GM12878 (cell line): ENCODE measurements at regions not wholly inside any gene's neighbourhood (a gene's known extent, or its start where the extent isn't known, plus 50 kb on each side); places are given as distances from the start of the nearest gene placed in this dataset.

Source experiments
- ATAC-seq: fragments of 200-7000 bp; cut with Tn5 transposase; 3 replicates; pipeline ENCODE4 v1.9.1; 2020; ENCODE audit warnings: mild to moderate bottlenecking, moderate library complexity
- BruUV-seq: library from RNA; stranded (reverse); fragments of 400-500 nt; replicated peaks from 2 replicates; lab custom pipeline; 2021; lab: Mats Ljungman, UMichigan
- CTCF ChIA-PET: fragments of 300-600 bp; sonication (Branson Sonifier 250); formaldehyde crosslinking; extraction: SDS; loops from one replicate; lab custom pipeline; 2021; ENCODE audit warnings: inconsistent platforms; lab: Yijun Ruan, JAX
- POLR2A ChIA-PET: fragments of 350-600 bp; formaldehyde crosslinking; extraction: SDS; loops from one replicate; lab custom pipeline; 2021; ENCODE audit warnings: inconsistent platforms; lab: Charles Lee
- RAD21 ChIA-PET: fragments of 300-600 bp; sonication (Branson Sonifier 250); formaldehyde crosslinking; loops from one replicate; lab custom pipeline; 2023; ENCODE audit warnings: antibody characterized with exemption; ENCODE audit not compliant: unreplicated experiment; lab: Charles Lee
- SMC1A ChIA-PET: fragments of 300-600 bp; sonication (Branson Sonifier 250); formaldehyde crosslinking; loops from one replicate; lab custom pipeline; 2023; ENCODE audit not compliant: unreplicated experiment, uncharacterized antibody; lab: Charles Lee
- DNase-seq: peaks from one replicate; pipeline ENCODE4 v3.0.0-alpha.2; 2011; ENCODE audit warnings: low read depth, low spot score
- FAIRE-seq: peaks from 3 replicates; lab custom pipeline; 2011; peaks lifted over from hg19 to GRCh38; lab: Jason Lieb, UNC
- H2AFZ ChIP-seq: 2 replicates; pipeline ENCODE4 v1.6.0; 2011; ENCODE audit warnings: low read depth, low read length, control low read depth; ENCODE audit not compliant: control insufficient read depth
- H3K27ac ChIP-seq: 2 replicates; pipeline ENCODE4 v1.5.1; 2011; ENCODE audit warnings: control low read depth; ENCODE audit not compliant: control insufficient read depth, insufficient read depth
- H3K27me3 ChIP-seq, 2 experiments: replicated peaks in 1 of 2; 2 replicates each; pipeline versions ENCODE4 v1.6.0 to v1.6.1; 2011; ENCODE audit warnings: low read length in 1 of 2; ENCODE audit not compliant: control insufficient read depth in 2 of 2, insufficient read depth in 2 of 2
- H3K36me3 ChIP-seq, 2 experiments: 2 replicates each; pipeline ENCODE4 v1.5.1; 2011; ENCODE audit warnings: low read length in 1 of 2; ENCODE audit not compliant: control insufficient read depth in 2 of 2, insufficient read depth in 2 of 2
- H3K4me1 ChIP-seq: 2 replicates; pipeline ENCODE4 v1.6.1; 2011; ENCODE audit warnings: mild to moderate bottlenecking, low read length, moderate library complexity, mixed read lengths; ENCODE audit not compliant: control insufficient read depth, insufficient read depth
- H3K4me2 ChIP-seq: 2 replicates; pipeline ENCODE4 v1.6.0; 2011; ENCODE audit warnings: control low read depth; ENCODE audit not compliant: control insufficient read depth, insufficient read depth
- H3K4me3 ChIP-seq: fragments of 200-600 bp; sonication (generic); 2 replicates; pipeline ENCODE4 v1.5.1; 2016
- H3K79me2 ChIP-seq: 2 replicates; pipeline ENCODE4 v1.6.0; 2011; ENCODE audit warnings: low read length; ENCODE audit not compliant: control insufficient read depth, insufficient read depth
- H3K9ac ChIP-seq: 2 replicates; pipeline ENCODE4 v1.8.0; 2011; ENCODE audit warnings: low read length, control low read depth, mixed read lengths; ENCODE audit not compliant: control insufficient read depth, insufficient read depth
- H3K9me3 ChIP-seq: replicated peaks from 3 replicates; pipeline ENCODE4 v1.5.1; 2011; ENCODE audit warnings: mild to moderate bottlenecking, low read length; ENCODE audit not compliant: control insufficient read depth, insufficient read depth
- H4K20me1 ChIP-seq: 2 replicates; pipeline ENCODE4 v1.6.0; 2011; ENCODE audit not compliant: control insufficient read depth, insufficient read depth
- CHD2 ChIP-seq: IDR thresholded peaks from 2 replicates; pipeline ENCODE4 v1.6.1; 2011; ENCODE audit warnings: low read depth, low read length, improper control_type of control experiment, borderline replicate concordance
- NBN ChIP-seq: fragments of 450-650 bp; IDR thresholded peaks from 2 replicates; pipeline ENCODE4 v1.6.1; 2016
- RCOR1 ChIP-seq: conservative IDR thresholded peaks from 2 replicates; pipeline ENCODE4 v1.6.1; 2012; ENCODE audit warnings: low read depth, low read length, improper control_type of control experiment
- SUZ12 ChIP-seq: fragments of 200-600 bp; sonication (generic); IDR thresholded peaks from one replicate; pipeline ENCODE4 v1.6.1; 2018; ENCODE audit warnings: antibody characterized with exemption, mild to moderate bottlenecking; ENCODE audit not compliant: unreplicated experiment
- ZBED1 ChIP-seq: IDR thresholded peaks from 2 replicates; pipeline ENCODE4 v1.6.1; 2016; ENCODE audit warnings: borderline replicate concordance
- ZNF384 ChIP-seq: IDR thresholded peaks from 2 replicates; pipeline ENCODE4 v1.6.1; 2012; ENCODE audit warnings: low read depth, mild to moderate bottlenecking, low read length, improper control_type of control experiment, borderline replicate concordance
- WGBS: methylation state at CpG from one replicate; pipeline ENCODE4 v1.1.6; 2016; ENCODE audit warnings: low lambda C conversion rate; ENCODE audit not compliant: insufficient replicate concordance, insufficient coverage; ENCODE audit errors: missing lambda C conversion rate; 5-methylcytosine and 5-hydroxymethylcytosine counted together
- in situ Hi-C: fragments of 300-500 bp; cut with MboI; formaldehyde crosslinking; loops from 9 replicates; pipeline ENCODE4 v1.14.3; 2018; ENCODE audit warnings: mixed read lengths
- intact Hi-C: fragments of 100-400 bp; cut with micrococcal nuclease; formaldehyde crosslinking; loops from one replicate; pipeline ENCODE4 v1.14.2; 2022; ENCODE audit not compliant: unreplicated experiment
- TF ChIP-seq, protein P1 (sequence below): IDR thresholded peaks from 2 replicates; pipeline ENCODE4 v1.6.1; 2011; ENCODE audit warnings: mild to moderate bottlenecking, low read depth, low read length, moderate library complexity; ENCODE audit not compliant: insufficient replicate concordance
- TF ChIP-seq, protein P2 (sequence below): IDR thresholded peaks from 2 replicates; pipeline ENCODE4 v1.6.1; 2012; ENCODE audit warnings: low read depth, low read length, improper control_type of control experiment
- TF ChIP-seq, protein P3 (sequence below): IDR thresholded peaks from 2 replicates; pipeline ENCODE4 v1.6.1; 2011; ENCODE audit warnings: low read depth, mild to moderate bottlenecking, low read length, moderate library complexity, borderline replicate concordance; ENCODE audit errors: extremely low read depth
- TF ChIP-seq, protein P4 (sequence below): fragments of 450-650 bp; IDR thresholded peaks from 2 replicates; pipeline ENCODE4 v1.6.1; 2017; ENCODE audit warnings: antibody characterized with exemption, mild to moderate bottlenecking, moderate library complexity

DNA sequence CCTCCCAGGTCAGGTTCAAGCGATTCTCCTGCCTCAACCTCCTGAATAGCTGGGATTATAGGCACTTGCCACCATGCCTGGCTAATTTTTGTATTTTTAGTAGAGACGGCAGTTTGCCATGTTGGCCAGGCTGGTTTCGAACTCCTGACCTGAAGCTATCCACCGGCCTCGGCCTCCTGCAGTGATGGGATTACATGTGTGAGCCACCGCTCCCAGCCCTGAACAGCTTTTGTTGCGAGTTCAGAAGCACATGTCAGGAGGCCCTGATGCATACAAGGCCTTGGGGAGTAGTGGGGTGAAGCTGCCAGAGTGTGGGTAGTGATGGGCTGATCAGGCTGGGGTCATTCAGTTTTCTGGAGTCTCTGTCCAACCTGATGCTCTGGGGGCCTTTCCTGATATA is 117.0 kb upstream of the C11orf87 start (continued):
- no peak for TF ChIP-seq RCOR1
- TF ChIP-seq, protein P1, sequence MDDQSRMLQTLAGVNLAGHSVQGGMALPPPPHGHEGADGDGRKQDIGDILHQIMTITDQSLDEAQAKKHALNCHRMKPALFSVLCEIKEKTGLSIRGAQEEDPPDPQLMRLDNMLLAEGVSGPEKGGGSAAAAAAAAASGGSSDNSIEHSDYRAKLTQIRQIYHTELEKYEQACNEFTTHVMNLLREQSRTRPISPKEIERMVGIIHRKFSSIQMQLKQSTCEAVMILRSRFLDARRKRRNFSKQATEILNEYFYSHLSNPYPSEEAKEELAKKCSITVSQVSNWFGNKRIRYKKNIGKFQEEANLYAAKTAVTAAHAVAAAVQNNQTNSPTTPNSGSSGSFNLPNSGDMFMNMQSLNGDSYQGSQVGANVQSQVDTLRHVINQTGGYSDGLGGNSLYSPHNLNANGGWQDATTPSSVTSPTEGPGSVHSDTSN = no peak
- no peak for TF ChIP-seq ZNF384

DNA sequence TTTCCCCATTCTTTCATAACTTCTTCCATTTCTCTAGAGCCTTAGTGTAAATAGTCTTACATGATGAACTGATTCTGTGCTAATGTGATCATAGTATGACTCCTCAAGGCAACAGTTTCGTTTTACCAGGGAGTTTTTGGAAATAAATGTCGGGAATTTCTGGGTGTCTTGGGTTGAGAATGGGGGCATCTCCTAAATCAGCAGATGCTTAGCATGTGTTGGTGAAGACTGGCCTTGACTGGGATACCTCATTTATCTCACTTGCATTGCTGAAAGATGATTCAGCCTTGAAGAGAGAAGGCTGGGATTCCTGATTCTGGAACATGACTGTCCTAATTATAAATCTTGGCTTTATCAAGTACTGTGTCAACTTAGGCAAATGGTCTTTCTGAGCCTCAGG is 115.7 kb upstream of the C11orf87 start:
- Histone ChIP-seq H2AFZ (no peak overlapping the region), H3K79me2 (no peaks in the 10 kb centered on the region), H3K27me3 (no peaks in the 10 kb centered on the region; a peak in 1 of 4 replicates), H3K27ac (no peak overlapping the region), H3K4me1 (no peaks in the 10 kb centered on the region), H3K36me3 (no peaks in the 10 kb centered on the region), H3K9me3 (no peaks in the 10 kb centered on the region), H4K20me1 (no peaks in the 10 kb centered on the region), H3K4me2 (no peak overlapping the region), H3K4me3 (no peak overlapping the region), H3K9ac (no peak overlapping the region)
- TF ChIP-seq, protein P2, sequence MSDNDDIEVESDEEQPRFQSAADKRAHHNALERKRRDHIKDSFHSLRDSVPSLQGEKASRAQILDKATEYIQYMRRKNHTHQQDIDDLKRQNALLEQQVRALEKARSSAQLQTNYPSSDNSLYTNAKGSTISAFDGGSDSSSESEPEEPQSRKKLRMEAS = no peak
- TF ChIP-seq CHD2 = no peak
- TF ChIP-seq NBN = no peak
- TF ChIP-seq, protein P3, sequence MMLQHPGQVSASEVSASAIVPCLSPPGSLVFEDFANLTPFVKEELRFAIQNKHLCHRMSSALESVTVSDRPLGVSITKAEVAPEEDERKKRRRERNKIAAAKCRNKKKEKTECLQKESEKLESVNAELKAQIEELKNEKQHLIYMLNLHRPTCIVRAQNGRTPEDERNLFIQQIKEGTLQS = no peak
- TF ChIP-seq, protein P4, sequence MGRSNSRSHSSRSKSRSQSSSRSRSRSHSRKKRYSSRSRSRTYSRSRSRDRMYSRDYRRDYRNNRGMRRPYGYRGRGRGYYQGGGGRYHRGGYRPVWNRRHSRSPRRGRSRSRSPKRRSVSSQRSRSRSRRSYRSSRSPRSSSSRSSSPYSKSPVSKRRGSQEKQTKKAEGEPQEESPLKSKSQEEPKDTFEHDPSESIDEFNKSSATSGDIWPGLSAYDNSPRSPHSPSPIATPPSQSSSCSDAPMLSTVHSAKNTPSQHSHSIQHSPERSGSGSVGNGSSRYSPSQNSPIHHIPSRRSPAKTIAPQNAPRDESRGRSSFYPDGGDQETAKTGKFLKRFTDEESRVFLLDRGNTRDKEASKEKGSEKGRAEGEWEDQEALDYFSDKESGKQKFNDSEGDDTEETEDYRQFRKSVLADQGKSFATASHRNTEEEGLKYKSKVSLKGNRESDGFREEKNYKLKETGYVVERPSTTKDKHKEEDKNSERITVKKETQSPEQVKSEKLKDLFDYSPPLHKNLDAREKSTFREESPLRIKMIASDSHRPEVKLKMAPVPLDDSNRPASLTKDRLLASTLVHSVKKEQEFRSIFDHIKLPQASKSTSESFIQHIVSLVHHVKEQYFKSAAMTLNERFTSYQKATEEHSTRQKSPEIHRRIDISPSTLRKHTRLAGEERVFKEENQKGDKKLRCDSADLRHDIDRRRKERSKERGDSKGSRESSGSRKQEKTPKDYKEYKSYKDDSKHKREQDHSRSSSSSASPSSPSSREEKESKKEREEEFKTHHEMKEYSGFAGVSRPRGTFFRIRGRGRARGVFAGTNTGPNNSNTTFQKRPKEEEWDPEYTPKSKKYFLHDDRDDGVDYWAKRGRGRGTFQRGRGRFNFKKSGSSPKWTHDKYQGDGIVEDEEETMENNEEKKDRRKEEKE = no peak
- TF ChIP-seq SUZ12 = no peak
- TF ChIP-seq ZBED1 = no peak
- ATAC-seq = no peak
- in situ Hi-C loops (no loop called here), intact Hi-C loops (no loop called here)
- no peak for FAIRE-seq
- BruUV-seq = no TSS peak
- RAD21 ChIA-PET = no interaction called here
- POLR2A ChIA-PET = no interaction called here
- SMC1A ChIA-PET = no interaction called here
- CTCF ChIA-PET = no interaction called here
- WGBS = 0% methylated on average over 2 of the region's 2 CpGs
- DNase-seq = no peak
